Activated naive CD8-positive, alpha-beta T cell treated with anti-CD3 and anti-CD28 coated beads, Interleukin-2, amount 10 ng/mL, durations not matched to agents 7 days and 5 days (primary cell): ENCODE measurements at regions not wholly inside any gene's neighbourhood (a gene's known extent, or its start where the extent isn't known, plus 50 kb on each side); places are given as distances from the start of the nearest gene placed in this dataset.

ENCODE experiments used
- ATAC-seq: fragments of 150-1000 bp; cut with Tn5 transposase; one replicate; pipeline ENCODE4 v1.10.0; 2021; ENCODE audit warnings: low read depth, moderate library complexity
- POLR2A ChIA-PET: fragments of 350-600 bp; sonication (Branson Sonifier 250); formaldehyde crosslinking; loops from one replicate; lab custom pipeline; 2021; ENCODE audit warnings: antibody characterized with exemption; lab: Charles Lee
- DNase-seq: peaks from one replicate; pipeline ENCODE4 v3.0.0; 2021
- H3K27ac Mint-ChIP-seq: one replicate; pipeline ENCODE4 v1.8.0; 2022; ENCODE audit warnings: mild to moderate bottlenecking, mixed read lengths
- H3K27me3 Mint-ChIP-seq: one replicate; pipeline ENCODE4 v1.8.0; 2022; ENCODE audit warnings: mild to moderate bottlenecking, moderate library complexity, mixed read lengths
- H3K36me3 Mint-ChIP-seq: one replicate; pipeline ENCODE4 v1.8.0; 2021; ENCODE audit warnings: mild to moderate bottlenecking, mixed read lengths
- H3K4me1 Mint-ChIP-seq: one replicate; pipeline ENCODE4 v1.8.0; 2021; ENCODE audit warnings: mixed read lengths
- H3K4me3 Mint-ChIP-seq: one replicate; pipeline ENCODE4 v1.8.0; 2022; ENCODE audit warnings: mild to moderate bottlenecking, moderate library complexity, mixed read lengths
- H3K9me3 Mint-ChIP-seq: one replicate; pipeline ENCODE4 v1.8.0; 2021; ENCODE audit warnings: mixed read lengths

DNA sequence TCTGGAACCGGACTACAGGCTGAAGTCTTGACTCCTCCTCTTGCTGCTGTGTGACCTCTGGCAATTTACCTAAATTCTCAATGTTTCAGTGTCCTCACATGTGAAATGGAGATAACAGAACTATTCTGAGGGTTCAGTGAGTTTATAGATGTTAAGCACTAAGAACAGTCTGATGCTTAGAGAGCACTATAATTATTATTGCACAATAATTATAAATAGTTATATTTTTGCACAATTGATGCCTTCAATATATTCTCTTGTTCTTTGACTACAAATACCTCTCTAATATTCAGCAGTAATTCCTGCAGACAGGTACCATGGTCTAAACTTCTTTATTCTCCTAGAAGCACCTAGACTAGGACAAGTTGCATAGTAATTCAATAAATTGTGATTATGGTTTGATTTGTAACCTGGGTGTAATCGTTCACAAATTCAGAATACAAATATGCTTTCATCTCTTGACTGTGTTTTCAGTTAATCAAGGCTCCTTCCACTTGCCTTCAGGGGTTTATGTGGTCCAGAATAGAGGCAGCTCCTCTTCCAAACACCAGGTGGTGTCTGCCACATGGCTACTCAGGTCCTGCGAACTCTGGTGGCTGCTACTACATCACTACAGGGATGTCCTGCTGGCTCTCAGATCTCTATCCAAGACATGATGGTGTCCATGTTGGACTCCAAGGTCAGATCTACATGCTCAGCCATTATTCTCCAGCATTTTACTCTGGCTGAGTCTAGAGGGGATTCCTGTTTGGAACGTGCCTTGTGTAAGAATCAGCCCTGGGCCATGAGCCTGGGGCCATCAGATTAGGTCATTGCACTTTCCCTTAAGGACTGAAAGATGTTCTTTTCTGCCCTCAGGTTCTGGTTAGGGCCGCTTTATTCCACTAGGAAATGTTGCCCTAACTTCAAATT is 103.4 kb downstream of the QRFPR start:
- Mint-ChIP-seq H3K9me3 (peaks cover 2% of the 10 kb centered on the region), H3K27me3 (peaks cover 7% of the 10 kb centered on the region), H3K4me1 (peaks cover 8% of the 10 kb centered on the region), H3K4me3 (no peak overlapping the region), H3K27ac (no peak overlapping the region), H3K36me3 (no peaks in the 10 kb centered on the region)
- DNase-seq (no peak), ATAC-seq (peak; percentile 39)
- POLR2A ChIA-PET: no interaction called here

DNA sequence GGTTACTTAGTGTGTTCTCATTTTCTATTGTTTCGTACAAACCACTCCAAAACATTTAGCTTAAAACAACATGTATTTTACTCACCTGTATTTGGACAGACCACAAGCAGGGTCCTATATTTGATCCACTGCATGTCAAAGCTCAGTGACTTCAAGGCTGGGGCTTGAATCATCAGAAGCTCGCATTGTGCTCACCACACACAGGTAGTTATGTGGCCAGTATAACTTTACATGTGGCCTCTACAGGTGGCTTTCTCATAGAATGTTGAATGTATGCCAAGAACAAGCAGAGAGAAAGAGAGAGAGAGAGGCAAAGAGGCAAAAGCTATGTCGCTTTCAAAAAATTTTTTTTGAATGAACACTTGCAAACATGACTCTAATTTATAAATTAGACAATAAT is 107.6 kb downstream of the QRFPR start:
- peak; percentile 56 for ATAC-seq

DNA sequence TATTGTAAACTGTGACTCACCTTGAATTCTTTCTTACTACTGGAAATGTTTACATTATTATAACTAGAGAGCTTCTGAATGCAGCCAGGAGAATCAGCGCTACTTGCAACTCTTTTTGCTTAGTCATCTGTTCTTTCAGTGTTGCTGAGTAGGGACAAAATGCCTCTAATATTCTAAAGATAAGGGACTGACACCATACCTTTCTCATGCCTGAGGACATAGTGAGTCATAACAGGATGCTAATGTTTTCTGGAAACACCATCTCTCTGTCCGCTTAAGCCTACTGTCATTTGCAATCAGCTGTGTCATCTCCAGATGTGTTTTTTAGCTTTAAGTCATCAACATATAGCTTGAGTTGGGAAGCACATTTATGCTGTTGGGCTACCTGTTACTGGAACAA is 108.3 kb downstream of the QRFPR start:
- POLR2A ChIA-PET: no interaction called here
- ATAC-seq (no peak), DNase-seq (no peak)
- peaks cover 11% of the 10 kb centered on the region for H3K4me1 Mint-ChIP-seq
- H3K27ac Mint-ChIP-seq: no peak overlapping the region
- H3K4me3 Mint-ChIP-seq: no peak overlapping the region
- H3K9me3 Mint-ChIP-seq: peaks cover 2% of the 10 kb centered on the region
- no peaks in the 10 kb centered on the region for H3K36me3 Mint-ChIP-seq
- H3K27me3 Mint-ChIP-seq: peaks cover 4% of the 10 kb centered on the region

More for the DNA sequence above, 107.6 kb downstream of the QRFPR start:
- POLR2A ChIA-PET: no interaction called here
- H3K4me3 Mint-ChIP-seq: no peak overlapping the region
- no peak overlapping the region for H3K27ac Mint-ChIP-seq
- H3K9me3 Mint-ChIP-seq: peaks cover 2% of the 10 kb centered on the region
- no peak for DNase-seq
- H3K4me1 Mint-ChIP-seq: peaks cover 11% of the 10 kb centered on the region
- no peaks in the 10 kb centered on the region for H3K36me3 Mint-ChIP-seq
- peaks cover 7% of the 10 kb centered on the region for H3K27me3 Mint-ChIP-seq

DNA sequence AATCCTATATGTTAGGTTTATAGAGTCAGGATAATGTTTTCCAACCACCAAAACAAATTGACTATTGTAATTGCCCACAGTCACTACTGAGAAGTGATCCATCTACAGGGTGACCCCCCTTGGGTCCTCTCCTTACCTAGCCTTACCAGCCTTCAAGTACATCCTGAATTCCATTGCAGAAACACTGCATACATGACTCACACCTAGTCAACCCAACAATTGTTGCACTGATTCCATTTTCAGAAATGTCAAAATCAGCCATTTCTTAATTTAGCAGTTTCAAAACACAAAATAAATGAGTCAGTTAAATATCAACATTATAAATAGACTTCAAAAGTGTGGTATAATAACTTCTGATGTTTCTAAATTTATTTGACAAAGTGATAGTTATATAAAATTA is 106.3 kb upstream of the TNIP3 start:
- H3K36me3 Mint-ChIP-seq: no peaks in the 10 kb centered on the region
- H3K27me3 Mint-ChIP-seq: no peaks in the 10 kb centered on the region
- no peak overlapping the region for H3K4me3 Mint-ChIP-seq
- peaks cover 3% of the 10 kb centered on the region for H3K9me3 Mint-ChIP-seq
- H3K27ac Mint-ChIP-seq: no peak overlapping the region
- DNase-seq: no peak
- no peak for ATAC-seq
- POLR2A ChIA-PET: no interaction called here
- H3K4me1 Mint-ChIP-seq: peaks cover 11% of the 10 kb centered on the region

DNA sequence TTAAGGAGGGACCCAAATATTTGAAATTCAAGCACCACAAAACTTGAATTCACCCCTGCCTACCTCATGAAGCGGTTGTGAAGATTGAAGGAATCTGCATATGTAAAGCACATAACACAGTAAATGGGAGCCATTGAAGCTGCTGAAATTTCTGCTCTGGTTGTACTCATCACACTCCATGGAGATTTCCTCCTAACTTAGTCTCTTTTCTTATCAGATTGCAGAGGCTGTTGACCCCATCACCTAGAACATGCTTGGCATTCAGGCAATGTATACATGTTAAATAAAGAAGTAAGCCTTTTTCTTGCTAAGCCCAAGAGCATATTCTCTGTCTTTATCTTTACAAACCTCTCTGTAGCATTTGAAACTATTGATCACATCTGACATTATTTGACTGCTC is 104.9 kb upstream of the TNIP3 start:
- DNase-seq: no peak
- no peak for ATAC-seq
- Mint-ChIP-seq H3K36me3 (peaks cover 2% of the 10 kb centered on the region), H3K4me1 (peaks cover 10% of the 10 kb centered on the region), H3K9me3 (peaks cover 3% of the 10 kb centered on the region), H3K27me3 (no peaks in the 10 kb centered on the region), H3K27ac (no peak overlapping the region), H3K4me3 (no peak overlapping the region)
- POLR2A ChIA-PET: no interaction called here

DNA sequence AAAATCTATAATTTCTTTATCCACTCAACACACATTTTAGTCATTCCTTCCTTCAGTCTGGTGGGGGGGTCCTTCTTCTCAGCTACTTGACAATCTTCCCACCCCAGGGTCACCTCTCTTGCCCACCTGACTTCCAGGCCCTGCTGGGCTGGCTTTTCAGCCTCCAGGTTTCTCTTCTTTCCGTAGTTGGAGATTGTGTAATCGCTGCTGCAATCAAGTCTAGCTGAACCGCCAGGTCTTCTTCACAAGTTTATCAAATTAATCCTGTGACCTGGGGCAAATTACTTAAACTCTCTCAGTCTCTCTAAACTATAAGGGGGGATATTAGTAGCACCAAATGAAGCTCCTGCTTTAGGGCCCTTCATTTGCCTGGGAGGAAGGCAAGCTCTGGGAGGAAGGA is 102.9 kb upstream of the TNIP3 start:
- peaks cover 1% of the 10 kb centered on the region for H3K4me1 Mint-ChIP-seq
- H3K27ac Mint-ChIP-seq: no peak overlapping the region
- no peaks in the 10 kb centered on the region for H3K27me3 Mint-ChIP-seq
- H3K4me3 Mint-ChIP-seq: no peak overlapping the region
- no peak for DNase-seq
- peaks cover 3% of the 10 kb centered on the region for H3K9me3 Mint-ChIP-seq
- ATAC-seq: no peak
- H3K36me3 Mint-ChIP-seq: peaks cover 3% of the 10 kb centered on the region
- POLR2A ChIA-PET: no interaction called here

DNA sequence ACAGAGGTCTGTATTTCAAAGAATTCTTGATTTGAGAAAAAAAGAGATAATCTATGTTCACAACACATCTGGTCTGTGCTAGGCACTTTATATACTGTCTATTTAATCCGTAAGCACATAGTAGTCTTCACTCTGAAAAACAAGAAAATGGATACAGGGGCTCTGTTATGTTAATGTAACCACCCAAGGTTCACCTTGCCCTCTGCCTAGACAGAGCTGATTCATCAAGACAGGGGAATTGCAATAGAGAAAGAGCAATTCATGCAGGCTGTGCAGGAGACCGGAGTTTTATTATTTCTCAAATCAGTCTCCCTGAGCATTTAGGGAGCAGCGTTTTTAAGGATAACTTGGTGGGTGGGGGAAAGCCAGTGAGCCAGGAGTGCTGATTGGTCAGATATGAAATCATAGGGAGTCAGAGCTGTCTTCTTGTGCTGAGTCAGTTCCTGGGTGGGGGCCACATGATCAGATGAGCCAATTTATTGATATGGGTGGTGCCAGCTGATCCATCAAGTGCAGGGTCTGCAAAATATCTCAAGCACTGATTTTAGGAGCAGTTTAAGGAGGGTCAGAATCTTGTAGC is 92.9 kb upstream of the TNIP3 start:
- H3K9me3 Mint-ChIP-seq: peaks cover 1% of the 10 kb centered on the region
- no peak for DNase-seq
- peaks cover 38% of the 10 kb centered on the region for H3K4me1 Mint-ChIP-seq
- H3K27me3 Mint-ChIP-seq: no peaks in the 10 kb centered on the region
- H3K27ac Mint-ChIP-seq: peak overlapping the region; percentile 86
- POLR2A ChIA-PET: interaction anchor here (0.7 kb wide), 1 partner anchor 21 kb away, joined by 3 read pairs; no protein-coding TSS in a partner anchor
- ATAC-seq: no peak
- no peak overlapping the region for H3K4me3 Mint-ChIP-seq
- H3K36me3 Mint-ChIP-seq: peaks cover 5% of the 10 kb centered on the region

DNA sequence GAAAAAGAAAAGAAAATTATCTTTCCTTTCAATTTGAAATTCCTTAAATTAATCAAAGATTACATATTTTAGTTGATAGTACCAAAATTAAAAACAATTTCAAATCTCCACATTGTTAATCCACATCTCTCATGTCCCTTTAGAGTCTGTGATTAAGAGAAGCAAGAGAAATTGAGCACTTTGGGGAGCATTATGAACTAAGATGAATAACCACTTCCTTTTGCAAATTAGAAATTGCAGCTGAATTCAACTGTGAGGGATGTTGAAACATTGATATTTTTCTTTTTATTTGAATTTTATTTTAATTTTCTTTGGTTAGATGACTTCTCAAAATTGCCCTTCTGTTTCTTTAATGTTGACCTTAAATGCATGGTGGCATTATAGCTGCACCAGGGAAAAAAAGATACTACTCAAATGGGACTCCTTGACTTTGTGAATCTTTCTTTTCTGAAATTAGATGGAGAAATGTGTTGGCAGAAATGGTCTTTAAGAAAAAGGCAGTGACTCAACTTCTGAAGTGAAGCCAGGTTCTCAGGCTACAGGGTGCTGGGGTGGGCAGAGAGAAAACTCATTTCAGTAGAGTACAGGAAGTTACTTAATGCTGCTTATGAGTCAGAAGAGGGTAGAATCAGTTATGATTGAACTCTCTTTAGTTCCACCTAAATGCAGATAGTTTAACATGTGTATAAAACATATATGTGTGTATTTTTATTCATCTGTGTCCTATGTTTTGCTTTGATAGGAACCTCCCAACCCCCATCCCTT is 92.0 kb upstream of the TNIP3 start:
- no peaks in the 10 kb centered on the region for H3K27me3 Mint-ChIP-seq
- peaks cover 5% of the 10 kb centered on the region for H3K36me3 Mint-ChIP-seq
- H3K4me3 Mint-ChIP-seq: peak overlapping the region; percentile 68
- H3K9me3 Mint-ChIP-seq: peaks cover 1% of the 10 kb centered on the region
- POLR2A ChIA-PET: no interaction called here
- H3K4me1 Mint-ChIP-seq: peaks cover 38% of the 10 kb centered on the region
- DNase-seq (no peak), ATAC-seq (peak; percentile 99)
- H3K27ac Mint-ChIP-seq: peak overlapping the region; percentile 86

DNA sequence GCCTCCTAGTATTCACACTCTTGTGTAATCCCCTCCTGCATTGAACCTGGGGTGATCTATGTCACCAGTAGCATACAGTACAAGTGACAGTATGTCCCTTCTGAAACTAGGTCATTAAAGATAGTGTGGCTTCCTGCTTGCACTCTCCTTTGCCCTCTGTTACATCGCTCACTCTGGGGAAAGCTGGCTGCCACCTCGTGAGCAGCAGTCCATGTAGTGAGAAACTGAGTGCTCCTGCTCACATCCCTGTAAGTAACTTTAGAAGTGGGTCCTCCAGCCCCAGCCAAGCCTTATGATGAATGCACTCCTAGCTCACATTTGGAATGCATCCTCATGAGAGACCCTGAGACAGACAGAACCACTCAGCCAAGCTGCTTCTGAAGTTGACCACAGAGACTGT is 89.8 kb upstream of the TNIP3 start:
- no peak for DNase-seq
- peaks cover 45% of the 10 kb centered on the region for H3K4me1 Mint-ChIP-seq
- ATAC-seq: no peak
- no peak overlapping the region for H3K4me3 Mint-ChIP-seq
- no peaks in the 10 kb centered on the region for H3K9me3 Mint-ChIP-seq
- H3K27ac Mint-ChIP-seq: peak overlapping the region; percentile 70
- POLR2A ChIA-PET: interaction anchor here (0.7 to 1.9 kb wide), 4 partner anchors 54 to 123 kb away, joined by 3 to 7 read pairs (median 6); no protein-coding TSS in a partner anchor
- H3K36me3 Mint-ChIP-seq: peaks cover 5% of the 10 kb centered on the region
- H3K27me3 Mint-ChIP-seq: no peaks in the 10 kb centered on the region

DNA sequence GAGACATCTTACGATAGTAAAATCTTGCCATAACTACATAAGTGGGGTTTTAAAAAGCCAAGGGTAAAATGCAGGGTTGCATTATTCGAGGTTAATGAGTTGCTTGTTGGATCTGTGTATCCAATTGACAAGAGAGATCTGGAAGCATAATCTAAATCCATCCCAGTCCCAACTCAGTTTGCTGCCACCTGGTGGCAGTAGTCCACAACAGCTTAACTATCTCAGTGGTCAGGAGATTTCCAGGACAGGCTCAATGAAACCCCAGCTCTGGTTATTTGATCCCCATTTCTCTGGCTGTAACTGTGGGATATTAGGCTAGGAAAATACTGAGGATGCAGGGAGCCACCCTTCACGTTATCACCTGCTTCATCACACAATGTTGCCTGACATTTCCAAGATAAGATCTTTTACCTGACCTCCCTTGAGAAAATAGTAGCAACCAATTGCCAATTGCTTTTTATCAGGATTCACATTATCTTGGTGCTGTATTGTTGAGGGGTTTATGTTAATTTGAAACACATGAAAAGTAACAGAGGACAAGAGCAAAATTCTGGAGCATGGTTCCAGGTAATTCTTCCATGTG is 88.2 kb upstream of the TNIP3 start:
- POLR2A ChIA-PET: no interaction called here
- Mint-ChIP-seq H3K4me3 (no peak overlapping the region), H3K4me1 (peaks cover 40% of the 10 kb centered on the region), H3K9me3 (no peaks in the 10 kb centered on the region), H3K27ac (no peak overlapping the region), H3K27me3 (no peaks in the 10 kb centered on the region), H3K36me3 (peaks cover 4% of the 10 kb centered on the region)
- no peak for ATAC-seq
- peak; percentile 48 for DNase-seq

DNA sequence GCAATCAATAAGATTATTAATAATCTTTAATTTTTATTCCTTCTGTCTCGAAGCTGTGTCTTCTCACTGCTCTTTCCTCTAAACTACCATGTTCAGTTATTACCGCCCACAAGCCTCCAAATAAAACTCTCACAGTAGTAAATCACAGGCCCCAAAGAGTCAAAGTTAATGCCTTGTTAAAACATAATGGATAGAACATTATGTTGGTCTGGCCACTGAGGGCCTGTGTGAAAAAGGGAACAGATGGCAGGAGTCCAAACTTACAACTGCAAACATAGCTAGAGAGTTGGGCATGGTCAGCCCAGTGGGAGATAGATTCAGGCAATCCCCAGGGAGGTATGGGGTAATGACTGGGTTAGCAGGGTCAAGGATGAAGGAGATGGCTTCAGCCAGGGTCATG is 84.6 kb upstream of the TNIP3 start:
- no peak overlapping the region for H3K4me3 Mint-ChIP-seq
- no peak overlapping the region for H3K27ac Mint-ChIP-seq
- no peaks in the 10 kb centered on the region for H3K27me3 Mint-ChIP-seq
- DNase-seq: no peak
- H3K4me1 Mint-ChIP-seq: peaks cover 19% of the 10 kb centered on the region
- H3K9me3 Mint-ChIP-seq: no peaks in the 10 kb centered on the region
- ATAC-seq: no peak
- no peaks in the 10 kb centered on the region for H3K36me3 Mint-ChIP-seq
- POLR2A ChIA-PET: no interaction called here

DNA sequence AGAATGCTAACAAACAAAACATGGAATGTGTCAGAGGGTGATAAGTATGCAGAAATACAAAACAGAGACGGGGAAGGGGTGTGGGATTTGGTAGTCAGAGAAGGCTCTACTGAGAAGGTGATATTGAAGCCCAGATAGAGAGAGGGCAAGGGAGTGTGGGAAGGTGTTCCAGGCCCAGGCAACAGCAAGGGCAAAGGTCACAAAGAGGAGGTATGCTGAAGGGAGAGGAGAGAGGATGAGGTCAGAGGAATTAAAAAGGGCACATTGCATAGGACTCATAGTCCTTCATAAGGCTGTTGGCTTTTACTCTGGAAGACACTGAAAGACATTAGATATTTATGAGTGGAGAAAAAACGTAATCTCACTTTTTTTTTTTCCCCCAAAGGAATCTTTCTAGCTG is 82.6 kb upstream of the TNIP3 start:
- H3K4me1 Mint-ChIP-seq: peaks cover 12% of the 10 kb centered on the region
- no peaks in the 10 kb centered on the region for H3K9me3 Mint-ChIP-seq
- H3K4me3 Mint-ChIP-seq: no peak overlapping the region
- no peaks in the 10 kb centered on the region for H3K27me3 Mint-ChIP-seq
- H3K27ac Mint-ChIP-seq: no peak overlapping the region
- no peaks in the 10 kb centered on the region for H3K36me3 Mint-ChIP-seq
- no peak for DNase-seq
- ATAC-seq: no peak
- POLR2A ChIA-PET: no interaction called here

DNA sequence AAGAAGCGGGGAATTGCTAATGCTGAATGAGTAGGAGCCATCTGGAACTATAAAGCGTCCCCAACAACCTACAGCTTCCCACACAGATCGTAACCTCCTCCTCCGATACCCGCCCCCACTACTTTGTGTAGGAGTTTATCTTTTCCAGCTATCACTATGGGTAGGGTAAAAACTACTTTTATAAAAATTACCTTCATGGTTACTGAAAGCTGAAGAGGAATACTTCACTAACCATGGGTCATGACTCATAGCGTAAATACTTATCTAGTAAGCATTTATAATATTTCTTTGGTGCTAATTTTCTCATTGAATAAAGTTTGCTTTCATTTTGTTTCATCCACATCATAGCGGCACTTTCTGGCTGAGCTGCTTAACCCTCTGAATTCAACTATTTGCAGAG is 79.4 kb upstream of the TNIP3 start:
- no peak overlapping the region for H3K27ac Mint-ChIP-seq
- ATAC-seq (no peak), DNase-seq (no peak)
- H3K4me3 Mint-ChIP-seq: no peak overlapping the region
- H3K36me3 Mint-ChIP-seq: no peaks in the 10 kb centered on the region
- no peaks in the 10 kb centered on the region for H3K27me3 Mint-ChIP-seq
- POLR2A ChIA-PET: no interaction called here
- H3K9me3 Mint-ChIP-seq: no peaks in the 10 kb centered on the region
- peaks cover 5% of the 10 kb centered on the region for H3K4me1 Mint-ChIP-seq
